H1 (cell line): ENCODE measurements at regions not wholly inside any gene's neighbourhood (a gene's known extent, or its start where the extent isn't known, plus 50 kb on each side); places are given as distances from the start of the nearest gene placed in this dataset.

ENCODE experiments used
- CTCF ChIA-PET: fragments of 300-600 bp; sonication (Branson Sonifier 250); formaldehyde crosslinking; loops from one replicate; lab custom pipeline; 2021; ENCODE audit not compliant: partially characterized antibody; lab: Charles Lee
- POLR2A ChIA-PET: fragments of 300-600 bp; sonication (Branson Sonifier 250); formaldehyde crosslinking; loops from one replicate; lab custom pipeline; 2021; ENCODE audit warnings: inconsistent platforms; ENCODE audit not compliant: partially characterized antibody; lab: Charles Lee
- DNase-seq, 2 experiments: peaks; one replicate each; pipeline versions ENCODE4 v3.0.0 to v3.0.0-alpha.2; 2010 to 2022; ENCODE audit warnings: low spot score in 2 of 2, low read depth in 1 of 2, mixed read lengths in 1 of 2
- FAIRE-seq: peaks from 2 replicates; lab custom pipeline; 2011; peaks lifted over from hg19 to GRCh38; lab: Jason Lieb, UNC
- H2AFZ ChIP-seq: 2 replicates; pipeline ENCODE4 v1.8.1; 2012; ENCODE audit warnings: low read length, inconsistent platforms
- H2AK5ac ChIP-seq: 2 replicates; pipeline ENCODE4 v1.6.1; 2013; ENCODE audit warnings: low read depth, low read length
- H2BK120ac ChIP-seq: replicated peaks from 2 replicates; pipeline ENCODE3; 2013; ENCODE audit warnings: low read depth, low read length, inconsistent platforms
- H2BK12ac ChIP-seq: 2 replicates; pipeline ENCODE4 v1.6.1; 2013; ENCODE audit warnings: low read depth, low read length
- H2BK15ac ChIP-seq: 2 replicates; pipeline ENCODE4 v1.6.1; 2013; ENCODE audit warnings: low read length
- H2BK20ac ChIP-seq: 2 replicates; pipeline ENCODE4 v1.6.1; 2013; ENCODE audit warnings: low read length
- H2BK5ac ChIP-seq: 2 replicates; pipeline ENCODE4 v1.6.1; 2013; ENCODE audit warnings: low read depth, low read length
- H3K14ac ChIP-seq: 2 replicates; pipeline ENCODE4 v1.6.1; 2013; ENCODE audit warnings: inconsistent platforms; ENCODE audit not compliant: insufficient read length
- H3K18ac ChIP-seq: 2 replicates; pipeline ENCODE4 v1.6.1; 2013; ENCODE audit warnings: low read length; ENCODE audit errors: extremely low read depth
- H3K23ac ChIP-seq: 2 replicates; pipeline ENCODE4 v1.6.1; 2013; ENCODE audit warnings: inconsistent platforms; ENCODE audit not compliant: insufficient read length
- H3K23me2 ChIP-seq: 2 replicates; pipeline ENCODE4 v1.6.1; 2013; ENCODE audit warnings: low read depth, low read length
- H3K27ac ChIP-seq: 2 replicates; pipeline ENCODE4 v1.6.1; 2011; ENCODE audit warnings: low read depth, low read length, inconsistent platforms
- H3K27me3 ChIP-seq, 4 experiments: replicated peaks in 1 of 4; 1 replicate in 1 of 4; 2 replicates in 3 of 4; pipeline versions ENCODE4 v1.6.1 to v1.8.1; 2011 to 2013; ENCODE audit warnings: low read length in 3 of 4, mild to moderate bottlenecking in 3 of 4, inconsistent platforms in 2 of 4, mixed read lengths in 2 of 4, moderate library complexity in 1 of 4; ENCODE audit not compliant: control insufficient read depth in 3 of 4, insufficient read depth in 3 of 4; ENCODE audit errors: extremely low read depth in 1 of 4
- H3K36me3 ChIP-seq, 4 experiments: 2 replicates each; pipeline versions ENCODE4 v1.6.1 to v1.8.1; 2011 to 2013; ENCODE audit warnings: mild to moderate bottlenecking in 4 of 4, low read length in 3 of 4, moderate library complexity in 2 of 4, control low read depth in 1 of 4, inconsistent platforms in 1 of 4; ENCODE audit not compliant: insufficient read depth in 4 of 4, control insufficient read depth in 2 of 4
- H3K4ac ChIP-seq: replicated peaks from 2 replicates; pipeline ENCODE3; 2013; ENCODE audit warnings: low read length, low read depth, mixed read lengths, inconsistent platforms; ENCODE audit not compliant: insufficient read length
- H3K4me1 ChIP-seq, 4 experiments: replicated peaks in 1 of 4; 1 replicate in 1 of 4; 2 replicates in 3 of 4; pipeline versions ENCODE4 v1.6.1 to v1.8.1; 2011 to 2013; ENCODE audit warnings: low read length in 3 of 4, inconsistent platforms in 2 of 4, mixed read lengths in 1 of 4; ENCODE audit not compliant: insufficient read depth in 4 of 4, control insufficient read depth in 3 of 4
- H3K4me2 ChIP-seq, 2 experiments: 2 replicates each; pipeline versions ENCODE4 v1.6.1 to v1.8.1; 2011 to 2013; ENCODE audit warnings: low read depth in 2 of 2, low read length in 2 of 2, control low read depth in 1 of 2, inconsistent platforms in 1 of 2, mild to moderate bottlenecking in 1 of 2; ENCODE audit not compliant: insufficient read depth in 1 of 2
- H3K4me3 ChIP-seq, 4 experiments: fragments of 200-600, 300-600 bp in 1 of 4; sonication (generic), shearing (Covaris generic), sonication (Bioruptor Twin) in 1 of 4; 2 replicates each; pipeline versions ENCODE4 v1.5.1 to v1.8.1; 2011 to 2016; ENCODE audit warnings: low read length in 4 of 4, low read depth in 3 of 4, control low read depth in 2 of 4, inconsistent platforms in 2 of 4, mild to moderate bottlenecking in 2 of 4, mixed read lengths in 1 of 4, moderate library complexity in 1 of 4; ENCODE audit not compliant: insufficient read depth in 2 of 4; ENCODE audit errors: extremely low read depth in 1 of 4
- H3K56ac ChIP-seq: replicated peaks from 2 replicates; pipeline ENCODE3; 2013; ENCODE audit warnings: low read depth, mild to moderate bottlenecking, mixed read lengths, low read length, inconsistent platforms; ENCODE audit not compliant: insufficient read length
- H3K79me1 ChIP-seq: 2 replicates; pipeline ENCODE4 v1.6.1; 2013; ENCODE audit warnings: low read depth, low read length, control low read depth
- H3K79me2 ChIP-seq, 2 experiments: 2 replicates each; pipeline versions ENCODE4 v1.6.1 to v1.8.1; 2012 to 2013; ENCODE audit warnings: low read length in 2 of 2, mild to moderate bottlenecking in 2 of 2, inconsistent platforms in 1 of 2; ENCODE audit not compliant: insufficient read depth in 2 of 2, control insufficient read depth in 1 of 2
- H3K9ac ChIP-seq, 4 experiments: replicated peaks in 1 of 4; 1 replicate in 1 of 4; 2 replicates in 3 of 4; pipeline versions ENCODE4 v1.6.1 to v1.8.1; 2011 to 2013; ENCODE audit warnings: low read depth in 3 of 4, low read length in 3 of 4, control low read depth in 2 of 4, mild to moderate bottlenecking in 2 of 4, moderate library complexity in 2 of 4, inconsistent platforms in 1 of 4; ENCODE audit errors: extremely low read depth in 1 of 4
- H3K9me3 ChIP-seq, 2 experiments: 2 replicates each; pipeline versions ENCODE4 v1.6.1 to v1.8.1; 2012 to 2013; ENCODE audit warnings: mild to moderate bottlenecking in 2 of 2, moderate library complexity in 2 of 2, control low read depth in 1 of 2, inconsistent platforms in 1 of 2, low read depth in 1 of 2, low read length in 1 of 2, mixed read lengths in 1 of 2; ENCODE audit not compliant: insufficient read depth in 2 of 2
- H4K20me1 ChIP-seq, 2 experiments: replicated peaks in 1 of 2; 2 replicates each; pipeline versions ENCODE3 to v1.8.1; 2011 to 2013; ENCODE audit warnings: inconsistent platforms in 2 of 2, low read length in 2 of 2, mild to moderate bottlenecking in 1 of 2; ENCODE audit not compliant: insufficient read depth in 2 of 2, control insufficient read depth in 1 of 2
- H4K5ac ChIP-seq: 2 replicates; pipeline ENCODE4 v1.6.1; 2013; ENCODE audit warnings: low read length, low read depth, mixed read lengths, inconsistent platforms; ENCODE audit not compliant: insufficient read length
- H4K8ac ChIP-seq: 2 replicates; pipeline ENCODE4 v1.8.0; 2013; ENCODE audit warnings: mild to moderate bottlenecking, moderate library complexity, low read length, inconsistent platforms; ENCODE audit not compliant: insufficient read depth; ENCODE audit errors: extremely low read depth
- H4K91ac ChIP-seq: replicated peaks from 2 replicates; pipeline ENCODE3; 2013; ENCODE audit warnings: low read length, mixed read lengths, inconsistent platforms; ENCODE audit not compliant: insufficient read length
- CHD2 ChIP-seq: IDR thresholded peaks from 2 replicates; pipeline ENCODE4 v1.6.1; 2012; ENCODE audit warnings: low read length, improper control_type of control experiment
- RAD21 ChIP-seq, 2 experiments: IDR thresholded peaks in 1 of 2; conservative IDR thresholded peaks in 1 of 2; 2 replicates each; pipeline ENCODE4 v1.6.1; 2011; ENCODE audit warnings: low read depth in 2 of 2, low read length in 2 of 2, improper control_type of control experiment in 1 of 2, inconsistent platforms in 1 of 2, mild to moderate bottlenecking in 1 of 2, moderate library complexity in 1 of 2
- WGBS, 2 experiments: shearing (Covaris generic) in 1 of 2; methylation state at CpG; one replicate each; pipeline versions ENCODE4 v1.1.6 to v1.1.7; 2013 to 2015; ENCODE audit warnings: low lambda C conversion rate in 2 of 2, mixed read lengths in 2 of 2, inconsistent platforms in 1 of 2, low coverage in 1 of 2, missing lambda C conversion rate in 1 of 2; ENCODE audit not compliant: insufficient replicate concordance in 2 of 2, insufficient coverage in 1 of 2, insufficient read length in 1 of 2; ENCODE audit errors: extremely low coverage in 1 of 2, missing lambda C conversion rate in 1 of 2; 5-methylcytosine and 5-hydroxymethylcytosine counted together

GRCh38 chrX:87736576-87736975, 219.0 kb downstream of the KLHL4 start:
- H3K4me3 ChIP-seq = no peak overlapping the region
- POLR2A ChIA-PET = no interaction called here

More at GRCh38 chrX:87736576-87736975, 219.0 kb downstream of the KLHL4 start:
- Histone ChIP-seq H3K4me1 (no peaks in the 10 kb centered on the region), H3K9me3 (no peaks in the 10 kb centered on the region), H4K8ac (no peak overlapping the region), H3K27me3 (no peaks in the 10 kb centered on the region), H3K36me3 (no peaks in the 10 kb centered on the region), H3K56ac (no peak overlapping the region), H3K79me1 (no peaks in the 10 kb centered on the region), H3K23me2 (no peaks in the 10 kb centered on the region), H3K4me2 (no peak overlapping the region), H4K20me1 (no peaks in the 10 kb centered on the region), H3K14ac (no peak overlapping the region), H2AFZ (no peak overlapping the region), H3K79me2 (no peaks in the 10 kb centered on the region), H2BK15ac (no peak overlapping the region), H2BK120ac (no peak overlapping the region), H4K5ac (no peak overlapping the region), H2BK12ac (no peak overlapping the region), H2BK20ac (no peak overlapping the region), H3K9ac (no peak overlapping the region), H4K91ac (no peak overlapping the region), H2BK5ac (no peak overlapping the region), H2AK5ac (no peak overlapping the region), H3K23ac (no peak overlapping the region), H3K27ac (no peak overlapping the region), H3K4ac (no peak overlapping the region), H3K18ac (no peak overlapping the region)
- FAIRE-seq (no peak), DNase-seq (no peak)
- no peak for TF ChIP-seq CHD2
- TF ChIP-seq RAD21 (IDR thresholded peaks at IDR 0.05 in 1 of 2, conservative IDR thresholded peaks at IDR 0.05 in 1 of 2; ENCODE audit: low read depth in 2 of 2, low read length in 2 of 2) = 0 out of 4 replicates have a peak, but pooled peaks of 1 of the 2 experiments have one; percentile 6
- CTCF ChIA-PET = interaction anchor here (0.6 to 1.6 kb wide), 3 partner anchors 9 to 405 kb away, joined by 4 to 6 read pairs (median 4); no protein-coding TSS in a partner anchor
- 96% methylated on average over 2 of the region's 2 CpGs; no CpG with 5 or more reads in 1 of the 2 experiments for WGBS, 2 experiments
